GM12892 (cell line): ENCODE measurements at regions not wholly inside any gene's neighbourhood (a gene's known extent, or its start where the extent isn't known, plus 50 kb on each side); places are given as distances from the start of the nearest gene placed in this dataset.

Experiments
- POLR2A ChIP-seq: IDR thresholded peaks from 2 replicates; pipeline ENCODE4 v1.6.1; 2011; ENCODE audit warnings: low read depth, low read length, control low read depth
- POLR2AphosphoS5 ChIP-seq: IDR thresholded peaks from 2 replicates; pipeline ENCODE4 v1.6.1; 2011; ENCODE audit warnings: low read depth, low read length, control low read depth
- TAF1 ChIP-seq: IDR thresholded peaks from 2 replicates; pipeline ENCODE4 v1.6.1; 2011; ENCODE audit warnings: low read depth, mild to moderate bottlenecking, control low read depth, low read length, borderline replicate concordance

DNA sequence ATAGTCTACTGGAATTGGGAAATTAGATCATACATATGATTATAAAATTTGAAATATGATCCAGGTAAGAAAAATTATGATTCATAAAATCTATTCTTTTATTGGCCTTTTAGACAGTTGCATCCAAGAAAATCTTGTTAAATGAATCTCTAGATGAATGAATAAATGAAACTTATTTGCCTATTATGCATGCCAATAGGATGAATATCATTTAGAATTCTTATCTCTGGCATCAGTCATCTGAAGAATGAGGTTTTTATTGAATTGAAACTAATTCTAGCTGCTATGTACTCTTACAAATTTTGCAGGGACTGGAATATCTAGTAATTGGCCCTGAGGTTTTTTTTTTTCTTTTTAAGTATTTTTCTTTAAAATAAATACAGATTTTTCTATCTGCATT lies 475.5 kb downstream of the NAV3 start:
- TF ChIP-seq POLR2A (no peak), TAF1 (no peak), POLR2AphosphoS5 (no peak)
